GM21360 (cell line): ENCODE measurements at regions not wholly inside any gene's neighbourhood (a gene's known extent, or its start where the extent isn't known, plus 50 kb on each side); places are given as distances from the start of the nearest gene placed in this dataset.
"Not testable (repeated sequence)": the region's sequence is repeated elsewhere in the genome, so short reads cannot be mapped to it uniquely, and the experiment has no call there.

Source experiments
- ATAC-seq: cut with Tn5 transposase; IDR thresholded peaks from one replicate; pipeline ENCODE4 v1.9.1; 2021; ENCODE audit warnings: mild to moderate bottlenecking, moderate library complexity; ENCODE audit not compliant: unreplicated experiment

DNA sequence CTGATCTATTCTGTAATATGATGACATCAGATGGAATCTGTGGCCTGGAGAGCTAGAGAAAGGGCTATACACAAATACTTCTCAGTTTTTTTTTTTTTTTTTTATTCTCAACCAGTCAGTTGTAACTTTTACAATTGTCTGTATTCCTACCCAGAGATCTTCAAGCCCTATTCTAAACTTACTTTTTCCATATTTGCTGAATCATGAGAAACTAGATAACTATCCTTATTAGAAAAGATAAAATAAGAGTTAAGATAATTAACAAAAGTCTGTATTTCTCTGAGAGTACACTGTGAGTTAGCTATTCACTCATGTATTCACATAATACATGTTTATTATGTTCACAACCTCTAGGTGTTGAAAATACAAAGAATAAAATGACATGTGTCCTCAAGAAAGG lies 1575.9 kb downstream of the EFNA5 start:
- ATAC-seq, result no peak

GRCh38 chr5:106094204-106094607 lies 1576.5 kb downstream of the EFNA5 start:
- no peak for ATAC-seq

DNA sequence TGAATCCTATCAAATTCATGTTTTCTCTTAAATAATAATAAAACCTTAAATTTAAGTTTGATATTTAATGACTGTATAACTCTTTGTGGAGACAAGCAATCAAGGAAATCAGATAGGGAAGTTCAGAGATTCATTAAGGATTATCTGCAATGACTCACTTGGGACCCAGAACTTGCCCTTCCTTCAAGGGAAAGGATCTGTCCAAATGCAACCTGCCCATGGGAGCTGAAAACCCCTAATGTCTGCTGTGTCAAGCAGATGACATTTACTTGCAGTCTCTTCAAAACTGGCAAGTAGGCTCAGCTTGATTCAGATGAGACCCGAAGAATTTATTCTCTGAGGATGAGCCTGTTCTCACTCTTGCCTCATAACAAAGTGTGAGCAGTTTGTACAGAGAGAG lies 1577.6 kb downstream of the EFNA5 start:
- ATAC-seq, result no peak

- ATAC-seq, result no peak
Observed at GRCh38 chr5:106092455-106092854, 1578.3 kb downstream of the EFNA5 start.

DNA sequence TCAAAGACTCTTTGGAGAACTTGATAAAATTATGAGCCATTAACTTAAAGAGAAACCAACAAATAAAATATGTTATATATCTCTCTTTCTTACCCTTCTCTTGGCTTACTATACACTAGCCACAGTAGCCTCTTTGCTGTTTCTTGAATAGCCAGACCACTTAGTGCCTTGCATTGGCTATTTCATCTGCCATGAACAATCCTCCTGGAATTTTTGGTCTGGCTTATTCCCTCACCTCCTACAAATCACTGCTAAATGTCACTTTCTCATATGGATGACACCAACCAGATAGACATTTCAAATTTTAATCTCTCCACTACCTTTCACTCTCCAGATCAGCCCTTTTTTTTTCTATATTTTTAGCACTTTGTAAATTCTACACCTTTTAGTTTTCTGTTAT lies 1581.7 kb downstream of the EFNA5 start:
- no peak for ATAC-seq

DNA sequence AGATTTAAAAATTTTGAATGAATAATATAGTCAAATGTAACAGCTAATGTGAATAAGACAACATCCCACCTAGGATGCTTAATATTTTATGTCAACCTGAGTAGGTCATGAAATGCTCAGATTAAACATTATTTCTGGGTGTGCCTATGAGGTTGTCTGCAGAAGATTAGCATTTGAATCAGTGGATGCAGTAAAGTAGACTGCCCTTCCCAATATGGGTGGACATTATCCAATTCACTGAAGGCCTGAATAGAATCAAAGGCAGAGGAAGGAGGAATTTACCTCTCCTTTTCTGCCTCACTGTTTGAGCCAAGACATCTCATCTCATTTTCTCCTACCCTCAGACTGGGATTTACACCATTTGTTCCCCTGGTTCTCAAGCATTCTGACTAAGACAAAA lies 1582.3 kb downstream of the EFNA5 start:
- no peak for ATAC-seq

DNA sequence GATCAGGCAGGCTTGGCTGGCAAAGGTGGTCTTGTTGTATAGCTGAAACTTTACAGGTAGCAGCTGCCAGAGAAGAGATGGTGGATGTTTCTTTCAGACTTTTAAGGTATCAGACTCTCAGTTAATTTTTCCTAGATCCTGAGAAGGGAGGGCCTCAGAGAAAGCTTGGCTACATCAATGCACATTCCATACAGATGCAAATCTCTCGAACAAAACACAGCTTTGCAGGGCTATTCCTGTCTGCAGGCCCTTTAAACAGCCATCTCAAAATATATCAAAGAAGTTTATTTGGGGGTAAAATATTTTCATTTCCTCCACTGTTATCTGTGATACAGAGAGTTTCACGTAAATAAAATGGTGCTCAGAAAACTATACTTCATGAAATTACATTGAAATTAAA lies 1584.4 kb downstream of the EFNA5 start:
- no peak for ATAC-seq

GRCh38 chr5:106085556-106085955 lies 1585.2 kb downstream of the EFNA5 start:
- no peak for ATAC-seq

GRCh38 chr5:106085136-106085535 lies 1585.6 kb downstream of the EFNA5 start:
- ATAC-seq, result no peak

- ATAC-seq, result no peak
Observed at GRCh38 chr5:106080535-106080934, 1590.2 kb downstream of the EFNA5 start.

DNA sequence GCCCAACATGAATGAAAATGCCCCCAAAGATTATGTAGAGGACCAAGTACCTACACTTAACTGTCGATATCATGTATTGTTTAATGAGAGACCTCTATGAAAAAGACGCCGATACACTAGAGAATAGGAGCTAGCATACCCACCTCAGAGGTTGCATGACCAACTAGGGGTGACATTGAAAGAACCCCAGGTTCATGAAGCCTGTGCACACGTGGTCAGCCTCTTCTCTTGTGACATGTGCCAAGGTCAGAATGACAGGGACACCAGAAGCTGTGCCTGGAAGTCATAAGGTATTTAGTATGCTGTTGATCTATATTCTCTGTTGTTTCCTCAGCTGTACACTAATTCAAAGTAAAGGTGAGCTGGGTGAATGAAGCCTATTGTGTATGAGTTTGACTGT lies 1594.1 kb downstream of the EFNA5 start:
- ATAC-seq, result no peak

- no peak for ATAC-seq
Observed at GRCh38 chr5:106072208-106072607, 1598.5 kb downstream of the EFNA5 start.

- ATAC-seq, result no peak
Observed at GRCh38 chr5:106047341-106047740, 1623.4 kb downstream of the EFNA5 start.

- ATAC-seq, result not testable (repeated sequence)
Observed at GRCh38 chr5:106032069-106032468, 1638.7 kb downstream of the EFNA5 start.

DNA sequence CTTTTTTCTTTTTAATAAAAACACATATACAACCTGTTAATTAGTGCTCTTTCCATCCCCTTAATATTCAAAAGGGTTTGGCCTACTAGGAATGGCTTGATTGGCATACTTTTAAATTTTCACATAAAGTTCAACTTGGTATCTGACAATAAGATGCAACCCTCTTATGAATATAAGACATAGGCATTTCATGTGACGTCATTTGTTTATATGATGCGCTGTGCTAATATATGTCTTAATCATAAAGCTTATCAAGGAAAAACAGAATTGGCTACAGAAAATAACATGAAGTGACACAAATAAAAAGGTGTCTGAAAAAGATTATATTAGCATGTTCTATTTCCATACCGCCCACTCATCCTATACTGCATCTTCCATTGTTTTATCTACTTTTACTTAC lies 1642.4 kb downstream of the EFNA5 start:
- no peak for ATAC-seq

DNA sequence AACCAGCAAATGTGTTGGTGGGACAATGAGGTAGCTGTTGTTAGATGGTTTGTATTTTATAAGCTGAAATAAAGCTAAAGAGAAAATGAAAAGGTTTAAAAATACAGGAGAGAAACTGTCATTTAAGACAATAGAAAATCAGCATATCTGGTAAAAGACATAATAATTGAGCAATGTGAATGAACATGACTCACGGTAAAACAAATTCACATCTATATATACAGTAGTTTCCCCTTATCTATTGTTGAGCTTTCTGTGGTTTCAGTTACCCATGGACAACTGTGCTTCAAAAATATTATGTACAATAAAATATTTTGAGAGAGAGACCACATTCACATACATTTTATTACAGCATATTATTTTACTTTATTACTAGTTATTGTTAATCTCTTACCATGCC lies 1649.8 kb downstream of the EFNA5 start:
- no peak for ATAC-seq

GRCh38 chr5:106019261-106019660 lies 1651.5 kb downstream of the EFNA5 start:
- ATAC-seq, result no peak

GRCh38 chr5:106017243-106017857 lies 1653.4 kb downstream of the EFNA5 start:
- no peak for ATAC-seq

DNA sequence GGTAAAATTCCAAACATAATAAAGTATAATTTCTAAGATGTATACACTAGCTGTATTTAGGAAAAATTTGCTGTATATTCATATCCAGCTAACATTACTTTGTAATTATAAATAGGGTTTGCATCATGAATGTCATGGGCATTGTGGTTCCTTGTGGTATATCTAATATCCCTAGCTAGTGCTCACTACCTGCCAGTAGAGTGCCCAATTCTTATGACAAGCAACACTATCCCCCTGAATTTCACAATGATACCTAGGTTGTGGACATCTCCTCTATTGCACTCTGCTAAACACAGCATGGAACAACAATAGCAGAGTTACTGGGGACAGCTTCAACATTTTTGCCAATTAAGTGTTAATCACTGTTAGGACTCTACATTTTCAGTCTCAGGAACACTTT lies 1656.5 kb downstream of the EFNA5 start:
- ATAC-seq, result no peak

DNA sequence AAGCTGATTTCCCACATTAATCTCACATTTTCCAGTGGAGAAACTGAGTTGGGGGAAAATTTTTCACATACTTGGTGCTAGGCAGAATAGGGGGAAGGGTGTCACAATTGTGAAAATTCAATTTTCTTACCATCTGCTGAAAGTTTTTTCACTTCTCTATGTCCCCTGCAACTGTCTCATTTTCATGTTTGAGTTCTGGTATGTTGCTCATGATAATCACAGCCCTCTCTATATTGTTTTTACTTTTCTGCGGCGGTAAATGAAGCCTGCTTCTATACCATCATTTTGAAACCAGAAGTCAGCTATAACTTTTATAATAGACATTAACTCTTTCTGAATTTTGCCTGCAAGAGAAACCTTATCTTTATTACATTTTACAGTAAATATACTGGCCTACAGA lies 1664.5 kb downstream of the EFNA5 start:
- ATAC-seq, result no peak

DNA sequence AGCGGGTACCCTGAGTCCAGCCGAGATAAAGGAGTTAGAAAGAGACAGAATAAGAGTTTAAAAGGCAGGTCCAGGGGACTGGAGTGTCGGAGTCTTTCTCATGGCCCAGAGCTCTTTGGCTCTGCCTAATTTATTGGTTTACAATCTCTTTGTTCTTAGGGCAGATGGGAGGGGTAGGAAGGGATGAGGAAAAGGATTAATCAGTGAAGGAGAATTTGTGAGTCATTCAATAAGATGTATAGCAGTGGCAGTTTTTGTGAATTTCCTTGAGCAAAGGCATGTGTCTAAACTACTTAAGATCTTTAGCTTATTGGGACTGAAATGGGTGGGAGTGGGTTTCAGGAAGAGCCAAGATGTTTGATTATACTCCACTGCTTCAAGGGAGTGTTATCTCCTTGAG lies 1671.7 kb downstream of the EFNA5 start:
- not testable (repeated sequence) for ATAC-seq

- no peak for ATAC-seq
Observed at GRCh38 chr5:105993027-105993426, 1677.7 kb downstream of the EFNA5 start.

GRCh38 chr5:105982526-105982925 lies 1688.2 kb downstream of the EFNA5 start:
- no peak for ATAC-seq
